ENCODE measurements at regions not wholly inside any gene's neighbourhood (a gene's known extent, or its start where the extent isn't known, plus 50 kb on each side); places are given as distances from the start of the nearest gene placed in this dataset.

- TF ChIP-seq CTCF (IDR thresholded peaks at IDR 0.05; ENCODE audit: low read depth, low read length): no peak
- Histone ChIP-seq H3K36me3 (no peaks in the 10 kb centered on the region), H3K27ac (no peak overlapping the region), H3K27me3 (ENCODE audit: insufficient read depth, low read depth, severe bottlenecking) (no peaks in the 10 kb centered on the region), H3K9me3 (ENCODE audit: severe bottlenecking) (peaks cover 5% of the 10 kb centered on the region), H3K4me3 (ENCODE audit: low read depth, low read length) (no peak overlapping the region)
- DNase-seq: no peak
These were observed 336.4 kb upstream of the OPRM1 start for GRCh38 chr6:153702671-153703070.

GRCh38 chr6:153698637-153699036, 340.4 kb upstream of the OPRM1 start:
- Histone ChIP-seq H3K4me3 (ENCODE audit: low read depth, low read length) (no peak overlapping the region), H3K9me3 (ENCODE audit: severe bottlenecking) (no peaks in the 10 kb centered on the region), H3K27ac (no peak overlapping the region), H3K36me3 (no peaks in the 10 kb centered on the region), H3K27me3 (ENCODE audit: insufficient read depth, low read depth, severe bottlenecking) (no peaks in the 10 kb centered on the region)
- DNase-seq: no peak
- no peak for TF ChIP-seq CTCF (IDR thresholded peaks at IDR 0.05; ENCODE audit: low read depth, low read length)

GRCh38 chr6:153698001-153698400, 341.0 kb upstream of the OPRM1 start:
- no peak overlapping the region for H3K27ac ChIP-seq
- H3K27me3 ChIP-seq (ENCODE audit: insufficient read depth, low read depth, severe bottlenecking): no peaks in the 10 kb centered on the region
- no peak overlapping the region for H3K4me3 ChIP-seq (ENCODE audit: low read depth, low read length)
- H3K9me3 ChIP-seq (ENCODE audit: severe bottlenecking): no peaks in the 10 kb centered on the region
- DNase-seq: no peak
- TF ChIP-seq CTCF (IDR thresholded peaks at IDR 0.05; ENCODE audit: low read depth, low read length): no peak
- H3K36me3 ChIP-seq: no peaks in the 10 kb centered on the region

GRCh38 chr6:153677522-153677921, 361.5 kb upstream of the OPRM1 start:
- DNase-seq: no peak
- Histone ChIP-seq H3K36me3 (no peaks in the 10 kb centered on the region), H3K27me3 (ENCODE audit: insufficient read depth, low read depth, severe bottlenecking) (no peaks in the 10 kb centered on the region), H3K4me3 (ENCODE audit: low read depth, low read length) (no peak overlapping the region), H3K9me3 (ENCODE audit: severe bottlenecking) (no peaks in the 10 kb centered on the region), H3K27ac (no peak overlapping the region)
- no peak for TF ChIP-seq CTCF (IDR thresholded peaks at IDR 0.05; ENCODE audit: low read depth, low read length)

- no peak for DNase-seq
- Histone ChIP-seq H3K4me3 (ENCODE audit: low read depth, low read length) (no peak overlapping the region), H3K9me3 (ENCODE audit: severe bottlenecking) (no peaks in the 10 kb centered on the region), H3K27me3 (ENCODE audit: insufficient read depth, low read depth, severe bottlenecking) (no peaks in the 10 kb centered on the region), H3K27ac (no peak overlapping the region), H3K36me3 (no peaks in the 10 kb centered on the region)
- no peak for TF ChIP-seq CTCF (IDR thresholded peaks at IDR 0.05; ENCODE audit: low read depth, low read length)
These were observed 365.3 kb upstream of the OPRM1 start for GRCh38 chr6:153673750-153674149.

- Histone ChIP-seq H3K9me3 (ENCODE audit: severe bottlenecking) (no peaks in the 10 kb centered on the region), H3K27ac (no peak overlapping the region), H3K27me3 (ENCODE audit: insufficient read depth, low read depth, severe bottlenecking) (no peaks in the 10 kb centered on the region), H3K36me3 (no peaks in the 10 kb centered on the region), H3K4me3 (ENCODE audit: low read depth, low read length) (no peak overlapping the region)
- DNase-seq: no peak
- no peak for TF ChIP-seq CTCF (IDR thresholded peaks at IDR 0.05; ENCODE audit: low read depth, low read length)
These were observed 365.8 kb upstream of the OPRM1 start for GRCh38 chr6:153673225-153673624.
